ENCODE measurements at regions not wholly inside any gene's neighbourhood (a gene's known extent, or its start where the extent isn't known, plus 50 kb on each side); places are given as distances from the start of the nearest gene placed in this dataset.

- 71 to 75% methylated on average over 5 of the region's 5 CpGs for WGBS, 2 donors
- Histone ChIP-seq H3K4me3 (no peak overlapping the region), H3K36me3 (no peaks in the 10 kb centered on the region), H3K9me3 (no peaks in the 10 kb centered on the region), H3K27ac (no peak overlapping the region), H3K4me1 (no peaks in the 10 kb centered on the region), H3K27me3 (no peaks in the 10 kb centered on the region)
- intact Hi-C loops (cut with DNase I): no loop called here
- no peak for TF ChIP-seq POLR2A (IDR thresholded peaks at IDR 0.05)
- TF ChIP-seq CTCF (IDR thresholded peaks at IDR 0.05): no peak
- no peak for DNase-seq
Observed at GRCh38 chr3:31210068-31210645, 315.7 kb upstream of the GADL1 start.

GRCh38 chr3:31213869-31214486 is 318.7 kb upstream of the STT3B start:
- no peak for DNase-seq
- 72 to 73% methylated on average over 7 of the region's 7 CpGs for WGBS, 2 donors
- intact Hi-C loops (cut with DNase I): no loop called here

GRCh38 chr3:31218082-31218481 is 314.6 kb upstream of the STT3B start:
- no peak overlapping the region for H3K4me3 ChIP-seq
- no peak for DNase-seq
- no peaks in the 10 kb centered on the region for H3K4me1 ChIP-seq
- TF ChIP-seq CTCF (IDR thresholded peaks at IDR 0.05): no peak
- no peak for TF ChIP-seq POLR2A (IDR thresholded peaks at IDR 0.05)
- H3K27me3 ChIP-seq: no peaks in the 10 kb centered on the region
- intact Hi-C loops (cut with DNase I): no loop called here
- 97 to 99% methylated on average over 3 of the region's 3 CpGs for WGBS, 2 donors
- no peak overlapping the region for H3K27ac ChIP-seq
- no peaks in the 10 kb centered on the region for H3K9me3 ChIP-seq
- no peaks in the 10 kb centered on the region for H3K36me3 ChIP-seq

More at GRCh38 chr3:31213869-31214486, 318.7 kb upstream of the STT3B start:
- Histone ChIP-seq H3K27me3 (no peaks in the 10 kb centered on the region), H3K9me3 (no peaks in the 10 kb centered on the region), H3K4me1 (no peaks in the 10 kb centered on the region), H3K27ac (no peak overlapping the region), H3K4me3 (no peak overlapping the region), H3K36me3 (no peaks in the 10 kb centered on the region)
- TF ChIP-seq CTCF (IDR thresholded peaks at IDR 0.05) (no peak), POLR2A (IDR thresholded peaks at IDR 0.05) (no peak)

- TF ChIP-seq CTCF (IDR thresholded peaks at IDR 0.05): no peak
- no peak for TF ChIP-seq POLR2A (IDR thresholded peaks at IDR 0.05)
- no peaks in the 10 kb centered on the region for H3K27me3 ChIP-seq
- no peak for DNase-seq
- H3K27ac ChIP-seq: no peak overlapping the region
- no peaks in the 10 kb centered on the region for H3K4me1 ChIP-seq
- no peaks in the 10 kb centered on the region for H3K36me3 ChIP-seq
- H3K4me3 ChIP-seq: no peak overlapping the region
- intact Hi-C loops (cut with DNase I): no loop called here
- 44 to 66% methylated on average over 2 of the region's 2 CpGs for WGBS, 2 donors
- no peaks in the 10 kb centered on the region for H3K9me3 ChIP-seq
Observed at GRCh38 chr3:31219131-31219843, 313.4 kb upstream of the STT3B start.

GRCh38 chr3:31220431-31220830 is 312.3 kb upstream of the STT3B start:
- DNase-seq: no peak
- no peaks in the 10 kb centered on the region for H3K27me3 ChIP-seq
- intact Hi-C loops (cut with DNase I): no loop called here
- H3K4me3 ChIP-seq: no peak overlapping the region
- H3K4me1 ChIP-seq: no peaks in the 10 kb centered on the region
- no peak overlapping the region for H3K27ac ChIP-seq
- no peaks in the 10 kb centered on the region for H3K9me3 ChIP-seq
- no peaks in the 10 kb centered on the region for H3K36me3 ChIP-seq
- 88 to 90% methylated on average over 4 of the region's 4 CpGs for WGBS, 2 donors
- TF ChIP-seq POLR2A (IDR thresholded peaks at IDR 0.05) (no peak), CTCF (IDR thresholded peaks at IDR 0.05) (no peak)

All from esophagus squamous epithelium (tissue), 5 donors.